ENCODE measurements at regions not wholly inside any gene's neighbourhood (a gene's known extent, or its start where the extent isn't known, plus 50 kb on each side); places are given as distances from the start of the nearest gene placed in this dataset.

GRCh38 chr5:135269199-135269598, 129.8 kb downstream of the MACROH2A1 start:
- DNase-seq (ENCODE audit: extremely low spot score) = no peak
- ChIA-PET POLR2A (no interaction called here), CTCF (interaction anchor here (1.8 kb wide), 1 partner anchor 10 kb away, joined by 4 read pairs; no protein-coding TSS in a partner anchor)
- no peak for TF ChIP-seq CTCF (IDR thresholded peaks at IDR 0.05; ENCODE audit: control extremely low read depth, extremely low read depth, low read depth, missing control alignments)

GRCh38 chr5:135266975-135267374, 132.1 kb downstream of the MACROH2A1 start:
- DNase-seq (ENCODE audit: extremely low spot score) = no peak
- TF ChIP-seq CTCF (IDR thresholded peaks at IDR 0.05; ENCODE audit: control extremely low read depth, extremely low read depth, low read depth, missing control alignments) = no peak
- CTCF ChIA-PET = no interaction called here
- POLR2A ChIA-PET = no interaction called here

- ChIA-PET POLR2A (no interaction called here), CTCF (interaction anchor here (1.8 kb wide), 1 partner anchor 13 kb away, joined by 5 read pairs; no protein-coding TSS in a partner anchor)
- TF ChIP-seq CTCF (IDR thresholded peaks at IDR 0.05; ENCODE audit: control extremely low read depth, extremely low read depth, low read depth, missing control alignments) = no peak
- DNase-seq (ENCODE audit: extremely low spot score) = no peak
These were observed 132.8 kb downstream of the MACROH2A1 start for GRCh38 chr5:135266303-135266635.

GRCh38 chr5:135265497-135266302, 133.3 kb downstream of the MACROH2A1 start:
- ChIA-PET CTCF (interaction anchor here (1.8 kb wide), 1 partner anchor 14 kb away, joined by 5 read pairs; no protein-coding TSS in a partner anchor), POLR2A (no interaction called here)
- DNase-seq (ENCODE audit: extremely low spot score) = no peak
- TF ChIP-seq CTCF (IDR thresholded peaks at IDR 0.05; ENCODE audit: control extremely low read depth, extremely low read depth, low read depth, missing control alignments) = no peak

GRCh38 chr5:135264451-135265440, 134.3 kb downstream of the MACROH2A1 start:
- DNase-seq (ENCODE audit: extremely low spot score) = no peak
- CTCF ChIA-PET = interaction anchor here (1.4 to 1.8 kb wide), 3 partner anchors 12 to 17 kb away, joined by 3 to 5 read pairs (median 4); no protein-coding TSS in a partner anchor
- POLR2A ChIA-PET = no interaction called here
- no peak for TF ChIP-seq CTCF (IDR thresholded peaks at IDR 0.05; ENCODE audit: control extremely low read depth, extremely low read depth, low read depth, missing control alignments)

- ChIA-PET POLR2A (no interaction called here), CTCF (interaction anchor here (1.4 to 1.5 kb wide), 2 partner anchors 14 to 15 kb away, joined by 3 to 4 read pairs; no protein-coding TSS in a partner anchor)
- no peak for DNase-seq (ENCODE audit: extremely low spot score)
- TF ChIP-seq CTCF (IDR thresholded peaks at IDR 0.05; ENCODE audit: control extremely low read depth, extremely low read depth, low read depth, missing control alignments) = no peak
These were observed 135.9 kb downstream of the MACROH2A1 start for GRCh38 chr5:135263022-135263668.

Measured in GM10248 (cell line).